Effector memory CD4-positive, alpha-beta T cell (primary cell): ENCODE measurements at regions not wholly inside any gene's neighbourhood (a gene's known extent, or its start where the extent isn't known, plus 50 kb on each side); places are given as distances from the start of the nearest gene placed in this dataset.

Source experiments
- DNase-seq, 3 donors: peaks; one replicate each; pipeline ENCODE4 v3.0.0-alpha.2; 2020
- H3K27ac ChIP-seq: 2 replicates; pipeline ENCODE4 v1.7.0; 2013; ENCODE audit warnings: mild to moderate bottlenecking, low read length, moderate library complexity; ENCODE audit not compliant: insufficient read depth, poor library complexity, severe bottlenecking
- H3K27me3 ChIP-seq: replicated peaks from 2 replicates; pipeline ENCODE4 v1.7.0; 2013; ENCODE audit warnings: mild to moderate bottlenecking, low read length; ENCODE audit not compliant: insufficient read depth, control insufficient read depth, poor library complexity, severe bottlenecking
- H3K36me3 ChIP-seq: 2 replicates; pipeline ENCODE4 v1.7.0; 2013; ENCODE audit warnings: mild to moderate bottlenecking, low read length, moderate library complexity; ENCODE audit not compliant: control insufficient read depth, insufficient read depth
- H3K4me1 ChIP-seq: 2 replicates; pipeline ENCODE4 v1.7.0; 2013; ENCODE audit warnings: low read length, mild to moderate bottlenecking; ENCODE audit not compliant: control insufficient read depth, insufficient read depth, poor library complexity, severe bottlenecking
- H3K4me3 ChIP-seq: 2 replicates; pipeline ENCODE4 v1.7.0; 2013; ENCODE audit warnings: low read length, low read depth, mild to moderate bottlenecking; ENCODE audit not compliant: insufficient read depth, poor library complexity, severe bottlenecking
- H3K9me3 ChIP-seq: 2 replicates; pipeline ENCODE4 v1.7.0; 2013; ENCODE audit warnings: mild to moderate bottlenecking, low read length, moderate library complexity; ENCODE audit not compliant: control insufficient read depth

GRCh38 chr7:21276471-21277035 is 151.3 kb upstream of the SP4 start:
- H3K9me3 ChIP-seq, result no peaks in the 10 kb centered on the region
- H3K4me3 ChIP-seq, result no peak overlapping the region
- no peaks in the 10 kb centered on the region for H3K36me3 ChIP-seq

GRCh38 chr7:21278944-21279343 is 148.9 kb upstream of the SP4 start:
- H3K4me3 ChIP-seq, result no peak overlapping the region

More at GRCh38 chr7:21276471-21277035, 151.3 kb upstream of the SP4 start:
- Histone ChIP-seq H3K27ac (no peak overlapping the region), H3K4me1 (no peaks in the 10 kb centered on the region), H3K27me3 (no peaks in the 10 kb centered on the region)
- no peak for DNase-seq

GRCh38 chr7:21281193-21281592 is 146.7 kb upstream of the SP4 start:
- Histone ChIP-seq H3K9me3 (no peaks in the 10 kb centered on the region), H3K4me1 (no peaks in the 10 kb centered on the region), H3K4me3 (no peak overlapping the region), H3K36me3 (no peaks in the 10 kb centered on the region), H3K27me3 (no peaks in the 10 kb centered on the region), H3K27ac (no peak overlapping the region)
- no peak for DNase-seq

More at GRCh38 chr7:21278944-21279343, 148.9 kb upstream of the SP4 start:
- Histone ChIP-seq H3K4me1 (no peaks in the 10 kb centered on the region), H3K9me3 (no peaks in the 10 kb centered on the region), H3K27ac (no peak overlapping the region), H3K36me3 (no peaks in the 10 kb centered on the region), H3K27me3 (no peaks in the 10 kb centered on the region)
- no peak for DNase-seq

GRCh38 chr7:21293771-21294170 is 134.1 kb upstream of the SP4 start:
- Histone ChIP-seq H3K4me3 (no peak overlapping the region), H3K4me1 (no peaks in the 10 kb centered on the region), H3K9me3 (no peaks in the 10 kb centered on the region), H3K27ac (no peak overlapping the region), H3K27me3 (no peaks in the 10 kb centered on the region), H3K36me3 (no peaks in the 10 kb centered on the region)
- no peak for DNase-seq

- no peaks in the 10 kb centered on the region for H3K9me3 ChIP-seq
- no peaks in the 10 kb centered on the region for H3K27me3 ChIP-seq
- H3K4me3 ChIP-seq, result no peak overlapping the region
- no peak for DNase-seq
- no peak overlapping the region for H3K27ac ChIP-seq
- H3K4me1 ChIP-seq, result no peaks in the 10 kb centered on the region
- no peaks in the 10 kb centered on the region for H3K36me3 ChIP-seq
Measured at GRCh38 chr7:21299766-21300165, 128.1 kb upstream of the SP4 start.

- Histone ChIP-seq H3K27me3 (no peaks in the 10 kb centered on the region), H3K4me3 (no peak overlapping the region), H3K27ac (no peak overlapping the region), H3K4me1 (no peaks in the 10 kb centered on the region), H3K9me3 (no peaks in the 10 kb centered on the region), H3K36me3 (no peaks in the 10 kb centered on the region)
- no peak for DNase-seq
Measured at GRCh38 chr7:21300692-21301091, 127.2 kb upstream of the SP4 start.

GRCh38 chr7:21304808-21305375 is 123.0 kb upstream of the SP4 start:
- H3K9me3 ChIP-seq, result no peaks in the 10 kb centered on the region
- H3K27me3 ChIP-seq, result no peaks in the 10 kb centered on the region
- DNase-seq, result no peak
- no peak overlapping the region for H3K4me3 ChIP-seq
- no peaks in the 10 kb centered on the region for H3K4me1 ChIP-seq
- H3K27ac ChIP-seq, result no peak overlapping the region
- no peaks in the 10 kb centered on the region for H3K36me3 ChIP-seq

- H3K9me3 ChIP-seq, result no peaks in the 10 kb centered on the region
- H3K36me3 ChIP-seq, result no peaks in the 10 kb centered on the region
- no peak for DNase-seq
- H3K27ac ChIP-seq, result no peak overlapping the region
- no peaks in the 10 kb centered on the region for H3K27me3 ChIP-seq
- no peaks in the 10 kb centered on the region for H3K4me1 ChIP-seq
- H3K4me3 ChIP-seq, result no peak overlapping the region
Measured at GRCh38 chr7:21305455-21306235, 122.2 kb upstream of the SP4 start.

- no peak for DNase-seq
- no peaks in the 10 kb centered on the region for H3K27me3 ChIP-seq
- no peaks in the 10 kb centered on the region for H3K9me3 ChIP-seq
- no peaks in the 10 kb centered on the region for H3K4me1 ChIP-seq
- H3K27ac ChIP-seq, result no peak overlapping the region
- H3K36me3 ChIP-seq, result no peaks in the 10 kb centered on the region
- no peak overlapping the region for H3K4me3 ChIP-seq
Measured at GRCh38 chr7:21314954-21315353, 112.9 kb upstream of the SP4 start.
